NOMO-1 treated with DMSO at 0.1 percent for 48 hours (cell line): ENCODE measurements at regions not wholly inside any gene's neighbourhood (a gene's known extent, or its start where the extent isn't known, plus 50 kb on each side); places are given as distances from the start of the nearest gene placed in this dataset.

Experiments
- DNase-seq: peaks from one replicate; lab custom pipeline; 2025; ENCODE audit not compliant: unreplicated experiment; lab: John Stamatoyannopoulos, UW

GRCh38 chr10:36185097-36185496, 543.0 kb upstream of the FZD8 start:
- DNase-seq, result no peak

- no peak for DNase-seq
Observed at GRCh38 chr10:36183726-36184125, 541.6 kb upstream of the FZD8 start.

GRCh38 chr10:36183056-36183455, 541.0 kb upstream of the FZD8 start:
- DNase-seq, result no peak

- DNase-seq, result no peak
Observed at GRCh38 chr10:36182606-36183005, 540.5 kb upstream of the FZD8 start.

- DNase-seq, result no peak
Observed at GRCh38 chr10:36182179-36182566, 540.1 kb upstream of the FZD8 start.

- DNase-seq, result no peak
Observed at GRCh38 chr10:36181426-36182178, 539.5 kb upstream of the FZD8 start.

GRCh38 chr10:36178616-36179015, 536.5 kb upstream of the FZD8 start:
- DNase-seq, result no peak

GRCh38 chr10:36177071-36177470, 535.0 kb upstream of the FZD8 start:
- no peak for DNase-seq

- DNase-seq, result no peak
Observed at GRCh38 chr10:36175954-36176353, 533.9 kb upstream of the FZD8 start.

- DNase-seq, result peak; percentile 3
Observed at GRCh38 chr10:36173364-36173763, 531.3 kb upstream of the FZD8 start.

GRCh38 chr10:36171953-36172940, 530.2 kb upstream of the FZD8 start:
- no peak for DNase-seq

GRCh38 chr10:36171556-36171952, 529.5 kb upstream of the FZD8 start:
- DNase-seq, result no peak

- DNase-seq, result no peak
Observed at GRCh38 chr10:36170943-36171501, 528.9 kb upstream of the FZD8 start.

- no peak for DNase-seq
Observed at GRCh38 chr10:36170142-36170719, 528.1 kb upstream of the FZD8 start.

- DNase-seq, result no peak
Observed at GRCh38 chr10:36168777-36169176, 526.7 kb upstream of the FZD8 start.

- DNase-seq, result no peak
Observed at GRCh38 chr10:36164556-36165504, 522.7 kb upstream of the FZD8 start.

GRCh38 chr10:36163827-36164226, 521.7 kb upstream of the FZD8 start:
- no peak for DNase-seq

GRCh38 chr10:36157486-36157885, 515.4 kb upstream of the FZD8 start:
- DNase-seq, result no peak

GRCh38 chr10:36148207-36148606, 506.1 kb upstream of the FZD8 start:
- no peak for DNase-seq

GRCh38 chr10:36147529-36147928, 505.4 kb upstream of the FZD8 start:
- no peak for DNase-seq
